Activated CD4-positive, alpha-beta T cell treated with anti-CD3 and anti-CD28 coated beads, Interleukin-2, Interleukin-4, amounts not matched to agents 100 ng/mL and 50 ng/mL, durations not matched to agents 16 hours and 8 hours (primary cell): ENCODE measurements at regions not wholly inside any gene's neighbourhood (a gene's known extent, or its start where the extent isn't known, plus 50 kb on each side); places are given as distances from the start of the nearest gene placed in this dataset.
A peak's percentile ranks its signal among the peaks of the same experiment; 100 is the strongest.
"Not testable (repeated sequence)": the region's sequence is repeated elsewhere in the genome, so short reads cannot be mapped to it uniquely, and the experiment has no call there.

Experiments
- DNase-seq: peaks from one replicate; pipeline ENCODE4 v3.0.0-alpha.2; 2020; ENCODE audit warnings: low spot score

- no peak for DNase-seq
Measured at GRCh38 chr3:90069748-90070147, 962.3 kb downstream of the EPHA3 start.

- DNase-seq, result no peak
Measured at GRCh38 chr3:90076136-90076535, 968.7 kb downstream of the EPHA3 start.

- no peak for DNase-seq
Measured at GRCh38 chr3:90080988-90081387, 973.6 kb downstream of the EPHA3 start.

- DNase-seq, result not testable (repeated sequence)
Measured at GRCh38 chr3:90086297-90086696, 978.9 kb downstream of the EPHA3 start.

GRCh38 chr3:90087703-90088102 lies 980.3 kb downstream of the EPHA3 start:
- DNase-seq, result no peak

GRCh38 chr3:90091549-90091948 lies 984.1 kb downstream of the EPHA3 start:
- peak; percentile 5 for DNase-seq

GRCh38 chr3:90092994-90093393 lies 985.6 kb downstream of the EPHA3 start:
- DNase-seq, result peak; percentile 7

- DNase-seq, result no peak
Measured at GRCh38 chr3:90095811-90096210, 988.4 kb downstream of the EPHA3 start.

- no peak for DNase-seq
Measured at GRCh38 chr3:90099493-90099892, 992.1 kb downstream of the EPHA3 start.

GRCh38 chr3:90102146-90102545 lies 994.7 kb downstream of the EPHA3 start:
- DNase-seq, result no peak

GRCh38 chr3:90121326-90121725 lies 1013.9 kb downstream of the EPHA3 start:
- DNase-seq, result no peak

GRCh38 chr3:90128391-90128790 lies 1021.0 kb downstream of the EPHA3 start:
- DNase-seq, result no peak

- DNase-seq, result no peak
Measured at GRCh38 chr3:90129730-90130129, 1022.3 kb downstream of the EPHA3 start.

- DNase-seq, result no peak
Measured at GRCh38 chr3:90132197-90132596, 1024.8 kb downstream of the EPHA3 start.

GRCh38 chr3:90134090-90134489 lies 1026.7 kb downstream of the EPHA3 start:
- DNase-seq, result no peak

GRCh38 chr3:90136456-90137191 lies 1029.2 kb downstream of the EPHA3 start:
- DNase-seq, result no peak

GRCh38 chr3:90145094-90145860 lies 1037.9 kb downstream of the EPHA3 start:
- no peak for DNase-seq

GRCh38 chr3:90180096-90180495 lies 1072.7 kb downstream of the EPHA3 start:
- no peak for DNase-seq

GRCh38 chr3:90180543-90180942 lies 1073.1 kb downstream of the EPHA3 start:
- DNase-seq, result no peak

GRCh38 chr3:90182291-90182976 lies 1075.0 kb downstream of the EPHA3 start:
- DNase-seq, result not testable (repeated sequence)

GRCh38 chr3:90184861-90185260 lies 1077.4 kb downstream of the EPHA3 start:
- DNase-seq, result no peak

GRCh38 chr3:90197383-90197782 lies 1090.0 kb downstream of the EPHA3 start:
- DNase-seq, result not testable (repeated sequence)

GRCh38 chr3:90202931-90203330 lies 1095.5 kb downstream of the EPHA3 start:
- DNase-seq, result not testable (repeated sequence)
